Stimulated activated CD4-positive, alpha-beta T cell treated with anti-CD3 and anti-CD28 coated beads, Interleukin-4, amount 100 ng/mL, for 24 hours (primary cell): ENCODE measurements at regions not wholly inside any gene's neighbourhood (a gene's known extent, or its start where the extent isn't known, plus 50 kb on each side); places are given as distances from the start of the nearest gene placed in this dataset.

ENCODE experiments used
- DNase-seq: peaks from one replicate; pipeline ENCODE4 v3.0.0-alpha.2; 2020

GRCh38 chr11:116553482-116553881 is 219.3 kb downstream of the BUD13 start:
- DNase-seq = no peak

- DNase-seq = no peak
Measured at GRCh38 chr11:116551576-116551975, 221.2 kb downstream of the BUD13 start.

- no peak for DNase-seq
Measured at GRCh38 chr11:116548256-116548655, 224.5 kb downstream of the BUD13 start.

- no peak for DNase-seq
Measured at GRCh38 chr11:116547571-116547970, 225.2 kb downstream of the BUD13 start.

- DNase-seq = no peak
Measured at GRCh38 chr11:116545912-116546311, 226.9 kb downstream of the BUD13 start.

GRCh38 chr11:116544721-116545120 is 228.1 kb downstream of the BUD13 start:
- DNase-seq = no peak

- no peak for DNase-seq
Measured at GRCh38 chr11:116543911-116544475, 228.8 kb downstream of the BUD13 start.

- no peak for DNase-seq
Measured at GRCh38 chr11:116543099-116543498, 229.7 kb downstream of the BUD13 start.

GRCh38 chr11:116542406-116542805 is 230.4 kb downstream of the BUD13 start:
- no peak for DNase-seq

- no peak for DNase-seq
Measured at GRCh38 chr11:116541460-116541859, 231.3 kb downstream of the BUD13 start.

- DNase-seq = no peak
Measured at GRCh38 chr11:116540645-116541304, 232.0 kb downstream of the BUD13 start.

GRCh38 chr11:116539836-116540418 is 232.9 kb downstream of the BUD13 start:
- no peak for DNase-seq

- DNase-seq = no peak
Measured at GRCh38 chr11:116539211-116539610, 233.6 kb downstream of the BUD13 start.

- no peak for DNase-seq
Measured at GRCh38 chr11:116538677-116539076, 234.1 kb downstream of the BUD13 start.

- DNase-seq = no peak
Measured at GRCh38 chr11:116537709-116538108, 235.1 kb downstream of the BUD13 start.

- DNase-seq = no peak
Measured at GRCh38 chr11:116537121-116537520, 235.7 kb downstream of the BUD13 start.

GRCh38 chr11:116536416-116536815 is 236.4 kb downstream of the BUD13 start:
- DNase-seq = no peak

- DNase-seq = no peak
Measured at GRCh38 chr11:116535994-116536393, 236.8 kb downstream of the BUD13 start.

GRCh38 chr11:116535120-116535519 is 237.7 kb downstream of the BUD13 start:
- no peak for DNase-seq

GRCh38 chr11:116534270-116534975 is 238.4 kb downstream of the BUD13 start:
- DNase-seq = no peak

- DNase-seq = no peak
Measured at GRCh38 chr11:116533186-116533825, 239.5 kb downstream of the BUD13 start.

- no peak for DNase-seq
Measured at GRCh38 chr11:116532066-116532465, 240.7 kb downstream of the BUD13 start.

- DNase-seq = no peak
Measured at GRCh38 chr11:116530705-116531104, 242.1 kb downstream of the BUD13 start.
